Tongue (tissue), 1 donor: ENCODE measurements at regions not wholly inside any gene's neighbourhood (a gene's known extent, or its start where the extent isn't known, plus 50 kb on each side); places are given as distances from the start of the nearest gene placed in this dataset.
"Not testable (repeated sequence)": the region's sequence is repeated elsewhere in the genome, so short reads cannot be mapped to it uniquely, and the experiment has no call there.

ENCODE experiments used
- DNase-seq: peaks from one replicate; pipeline ENCODE4 v3.0.0-alpha.2; 2015

- no peak for DNase-seq
These were observed 163.2 kb upstream of the KLF7 start for GRCh38 chr2:207328944-207329386.

GRCh38 chr2:207330912-207331311, 165.2 kb upstream of the KLF7 start:
- no peak for DNase-seq

DNA sequence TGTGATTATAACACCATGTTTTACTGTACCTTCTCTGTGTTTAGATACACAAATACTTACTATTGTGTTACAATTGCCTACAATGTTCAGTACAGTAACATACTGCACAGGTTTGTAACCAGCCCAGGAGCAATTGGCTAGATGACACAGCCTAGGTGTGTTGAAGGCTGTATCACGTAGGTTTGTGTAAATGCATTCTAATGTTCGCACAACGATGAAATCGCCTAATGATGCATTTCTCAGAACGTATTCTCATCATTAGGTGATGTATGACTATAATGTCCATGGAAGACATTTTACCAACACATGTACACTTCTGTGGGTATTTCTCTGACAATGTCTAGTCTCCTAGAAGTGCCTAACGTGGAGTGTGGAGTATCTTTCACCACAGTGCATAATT, 165.9 kb upstream of the KLF7 start:
- DNase-seq = no peak

DNA sequence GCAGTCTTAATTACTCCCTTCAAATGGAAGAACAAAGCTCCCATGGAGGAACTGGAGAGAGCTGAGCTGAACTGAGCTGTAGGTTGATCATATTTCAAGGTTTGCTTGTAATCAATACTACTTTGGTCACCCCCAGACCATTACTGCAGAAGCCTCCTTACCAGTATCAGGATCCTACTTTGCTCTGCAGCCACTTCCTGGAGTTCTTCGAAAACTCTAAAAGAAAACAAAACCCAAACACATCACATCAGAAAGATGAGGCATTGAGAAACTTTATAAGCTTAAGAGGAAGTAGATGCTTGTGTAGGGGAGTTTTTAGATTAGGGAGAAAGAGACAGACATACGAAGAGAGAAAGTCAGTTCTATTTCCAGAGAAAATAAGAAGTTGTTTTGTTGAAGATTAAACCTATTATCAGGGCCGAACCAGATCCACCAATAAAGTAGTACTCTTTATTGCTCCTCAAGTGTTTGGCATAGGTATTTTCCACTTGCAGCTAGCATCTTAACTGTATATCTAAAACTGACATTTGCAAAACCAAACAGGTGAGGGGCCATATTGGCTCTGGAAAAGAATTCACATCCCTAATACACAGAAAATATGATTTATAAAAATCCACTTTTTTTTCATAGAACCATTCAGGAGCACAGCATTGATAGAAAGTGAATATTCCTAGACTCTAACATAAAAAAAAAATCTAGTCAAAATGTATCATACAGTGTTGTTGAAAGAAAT, 166.9 kb upstream of the KLF7 start:
- no peak for DNase-seq

DNA sequence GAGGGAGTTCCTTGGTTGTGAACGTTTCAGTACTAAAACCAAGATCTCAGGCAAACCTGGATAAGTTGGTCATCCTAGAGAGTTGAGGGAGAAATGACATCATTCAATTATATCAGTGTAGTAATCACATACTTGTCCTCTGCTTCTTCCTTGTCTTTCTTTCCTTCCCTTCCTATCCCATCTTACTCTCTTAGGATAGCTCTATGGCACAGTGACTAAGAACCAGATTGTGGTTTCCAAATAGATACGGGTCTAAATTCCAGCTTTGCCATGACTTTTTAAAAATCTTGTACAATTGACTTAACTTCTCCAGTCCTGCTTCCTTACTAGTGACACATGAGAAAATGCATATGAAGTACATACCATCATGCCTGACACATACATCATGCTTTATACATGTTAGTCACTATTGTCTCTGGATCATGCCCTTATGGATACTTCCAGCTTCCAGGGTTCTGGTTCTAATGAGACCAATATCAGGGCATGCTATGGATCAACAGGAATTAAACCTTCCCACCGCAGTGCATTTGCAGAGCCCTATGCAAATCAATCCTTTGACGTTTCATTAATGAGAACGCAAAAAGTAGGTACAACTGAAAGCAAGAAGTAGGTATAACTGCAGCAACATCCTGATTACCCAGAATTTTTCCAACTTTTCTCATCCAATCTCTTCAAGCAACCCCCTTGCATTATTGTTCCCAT, 168.0 kb upstream of the KLF7 start:
- no peak for DNase-seq

DNA sequence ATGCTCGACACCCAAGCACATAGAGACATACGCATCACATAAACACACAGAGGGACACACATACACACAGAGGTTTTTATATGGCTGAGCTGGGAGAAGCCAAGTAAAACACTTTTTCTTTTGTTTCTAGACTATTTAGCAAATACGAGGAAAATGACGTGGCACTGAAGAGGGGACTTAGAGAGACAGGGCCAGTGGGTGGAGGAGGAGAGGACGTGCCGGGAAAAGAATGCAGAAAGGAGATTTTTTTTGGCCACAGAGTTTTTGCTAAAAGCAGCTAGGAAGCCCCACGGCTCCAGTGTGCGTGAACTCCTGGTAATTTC, 168.5 kb upstream of the KLF7 start:
- no peak for DNase-seq

DNA sequence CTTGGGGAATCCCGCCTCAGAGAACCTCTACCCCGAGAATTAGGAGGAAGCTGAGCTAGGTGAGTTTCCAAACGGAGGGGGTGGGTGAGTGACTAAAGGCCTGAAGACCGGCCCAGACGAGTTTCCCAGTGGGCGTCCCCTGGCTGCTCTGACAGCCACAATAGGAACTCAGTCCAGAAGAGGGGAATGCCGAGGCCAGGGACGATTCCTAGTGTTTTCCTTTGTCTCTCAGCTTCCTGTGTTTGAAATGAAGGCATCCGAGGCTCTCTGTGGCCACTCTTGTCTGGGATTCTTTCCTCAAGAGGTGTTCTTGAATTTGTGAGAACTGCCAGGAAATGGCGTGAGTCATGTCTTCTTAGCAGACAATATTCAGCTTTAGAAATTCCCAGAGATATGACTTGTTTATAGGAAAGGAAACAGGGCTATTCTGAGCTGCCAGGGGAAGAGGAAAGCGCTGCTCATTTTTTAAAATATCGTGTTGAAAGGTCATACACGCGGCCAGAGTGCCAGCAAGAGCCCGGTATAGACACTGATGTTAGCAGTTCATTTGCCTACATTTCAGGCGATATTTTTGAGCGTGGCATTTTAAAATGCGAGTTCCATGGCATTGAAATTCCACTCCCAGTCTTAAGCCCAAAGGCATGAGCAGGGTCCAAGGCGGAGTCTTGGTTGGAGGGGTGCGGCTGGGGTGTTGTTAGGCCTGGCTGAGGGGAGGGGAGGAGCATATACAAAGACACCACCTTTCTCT, 169.1 kb upstream of the KLF7 start:
- DNase-seq = peak; percentile 66

- no peak for DNase-seq
These were observed 171.8 kb upstream of the KLF7 start for GRCh38 chr2:207337234-207338219.

GRCh38 chr2:207338220-207338607, 172.5 kb upstream of the KLF7 start:
- no peak for DNase-seq

DNA sequence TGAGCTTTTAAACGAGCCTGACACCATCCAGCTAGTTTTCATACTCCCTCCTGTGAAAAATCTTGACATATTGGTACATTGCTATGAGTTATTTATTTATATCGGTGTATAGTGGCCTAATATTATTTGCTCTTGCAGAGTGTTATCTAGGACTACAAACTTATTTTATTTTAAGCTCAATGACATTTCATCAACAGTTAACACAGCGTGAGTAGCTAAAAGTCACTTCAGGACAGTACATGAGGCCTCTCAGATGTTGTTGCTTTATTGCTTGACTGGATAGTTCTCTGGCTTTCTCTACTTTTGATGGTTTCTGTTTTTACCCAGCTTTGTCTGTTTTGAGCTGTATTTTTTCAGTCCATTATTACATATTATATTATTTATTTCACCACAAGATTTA, 172.9 kb upstream of the KLF7 start:
- DNase-seq = no peak

DNA sequence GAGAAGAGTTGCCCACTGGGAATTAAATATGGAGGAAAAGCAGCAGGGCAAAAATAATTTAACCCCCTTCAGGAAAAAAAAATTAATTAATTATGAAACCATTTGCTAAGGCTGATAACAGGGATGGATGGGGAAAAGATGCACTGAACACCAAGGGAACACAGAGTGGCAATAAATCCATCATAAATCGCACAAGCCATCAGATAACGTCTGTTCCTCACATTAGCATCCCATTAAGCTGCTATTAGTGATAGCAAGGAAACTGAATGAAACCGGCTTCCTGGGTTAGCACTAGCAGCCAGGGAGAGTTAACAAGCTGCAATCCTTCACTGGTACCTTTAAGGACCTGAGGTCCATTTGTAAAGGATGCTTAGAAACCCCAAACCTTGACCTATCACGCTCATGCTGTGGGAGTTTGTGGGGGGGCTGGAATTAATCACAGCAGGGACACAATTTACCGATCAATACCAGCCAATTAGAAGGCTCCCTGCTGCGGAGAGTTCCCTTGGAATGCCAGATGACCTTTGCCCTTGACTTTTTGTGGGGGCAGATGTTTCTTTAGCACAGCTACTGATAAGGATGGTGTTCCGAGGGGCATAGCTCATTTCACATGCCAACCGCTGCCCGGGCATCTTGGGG, 175.5 kb upstream of the KLF7 start:
- DNase-seq = no peak

- DNase-seq = no peak
These were observed 176.1 kb upstream of the KLF7 start for GRCh38 chr2:207341804-207342203.

- DNase-seq = not testable (repeated sequence)
These were observed 179.0 kb upstream of the KLF7 start for GRCh38 chr2:207344596-207345394.

- DNase-seq = no peak
These were observed 178.6 kb upstream of the CREB1 start for GRCh38 chr2:207351171-207351570.

GRCh38 chr2:207352978-207353671, 176.6 kb upstream of the CREB1 start:
- no peak for DNase-seq

GRCh38 chr2:207353836-207354235, 175.9 kb upstream of the CREB1 start:
- DNase-seq = no peak

DNA sequence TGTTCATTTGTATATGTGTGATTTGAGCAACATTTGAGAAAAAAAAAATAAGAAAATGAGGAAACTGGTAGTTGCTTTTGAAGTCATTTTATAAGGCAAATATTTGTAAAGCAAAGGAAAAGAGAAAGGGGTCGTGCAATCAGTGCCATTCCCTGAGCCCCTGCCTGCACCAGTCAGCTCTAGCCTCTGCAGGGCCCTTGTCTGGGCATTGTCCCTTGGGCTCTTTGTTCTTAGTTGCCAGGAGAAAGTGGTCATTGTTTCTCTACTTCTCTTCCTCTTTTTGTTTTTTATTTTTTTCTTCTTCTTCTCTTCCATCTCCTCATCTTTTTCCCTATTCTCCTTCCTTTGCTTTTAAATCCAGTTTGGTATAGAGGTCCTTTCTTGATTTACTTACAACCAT, 175.3 kb upstream of the CREB1 start:
- DNase-seq = no peak

DNA sequence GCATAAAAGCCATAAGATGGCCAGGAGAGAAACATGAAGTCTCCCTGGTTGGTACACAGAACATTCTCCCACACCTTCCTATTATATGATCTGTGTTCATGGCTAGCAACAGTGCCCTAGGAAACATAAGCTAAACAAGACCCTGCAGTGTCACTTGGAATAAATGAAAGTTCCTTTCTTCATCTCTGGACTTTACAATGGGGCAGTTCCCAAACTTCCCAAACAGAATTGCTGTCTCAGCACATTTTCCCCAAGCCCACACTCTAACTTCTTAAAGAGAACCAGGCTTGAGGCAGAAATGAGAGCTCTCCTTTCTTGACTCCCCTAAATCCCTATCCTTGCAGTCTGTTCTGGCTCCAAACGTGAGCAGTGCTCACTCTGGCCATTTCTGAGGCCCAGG, 173.2 kb upstream of the CREB1 start:
- DNase-seq = no peak

DNA sequence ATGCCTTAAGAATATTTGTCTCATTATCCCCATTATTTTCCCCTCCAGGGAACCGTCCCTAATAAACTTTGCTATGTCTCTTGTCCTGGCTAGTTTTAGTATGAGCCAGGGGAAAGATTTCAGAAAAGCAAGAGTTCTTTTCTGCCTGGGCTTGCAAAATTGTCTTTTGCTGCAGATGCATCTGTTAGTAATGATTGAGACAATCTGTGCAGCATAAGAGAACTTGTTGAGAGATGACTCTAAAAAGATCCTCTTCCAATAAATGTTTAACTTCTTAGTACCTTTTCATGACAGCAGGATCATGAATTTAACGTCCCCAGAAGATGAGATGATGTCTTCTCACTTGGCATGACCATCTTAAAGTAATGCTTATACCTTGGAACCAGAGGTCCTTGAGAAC, 172.5 kb upstream of the CREB1 start:
- DNase-seq = no peak

DNA sequence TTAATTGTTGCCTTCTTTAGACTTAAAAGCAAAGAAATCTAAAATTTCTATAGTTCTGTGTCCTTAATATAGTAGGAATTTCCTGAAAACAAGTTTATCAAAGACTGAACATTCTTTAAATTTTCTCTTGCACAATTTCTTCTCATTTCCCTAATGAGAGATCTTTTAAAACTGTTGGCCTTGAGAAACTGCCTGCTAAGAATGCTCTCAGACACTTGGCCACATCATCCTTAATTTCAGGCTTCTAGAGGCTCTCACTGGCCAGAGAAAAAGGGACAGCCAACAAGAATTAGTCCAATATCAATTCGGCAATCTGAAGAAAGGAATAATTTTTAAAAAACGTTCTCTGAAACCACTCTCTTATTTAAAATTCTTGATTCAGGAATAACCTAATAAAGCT, 167.0 kb upstream of the CREB1 start:
- DNase-seq = no peak
